Stromal cell of bone marrow (primary cell): ENCODE measurements at regions not wholly inside any gene's neighbourhood (a gene's known extent, or its start where the extent isn't known, plus 50 kb on each side); places are given as distances from the start of the nearest gene placed in this dataset.

Source experiments
- DNase-seq: peaks from one replicate; pipeline ENCODE4 v3.0.0-alpha.2; 2012; ENCODE audit warnings: low read depth

DNA sequence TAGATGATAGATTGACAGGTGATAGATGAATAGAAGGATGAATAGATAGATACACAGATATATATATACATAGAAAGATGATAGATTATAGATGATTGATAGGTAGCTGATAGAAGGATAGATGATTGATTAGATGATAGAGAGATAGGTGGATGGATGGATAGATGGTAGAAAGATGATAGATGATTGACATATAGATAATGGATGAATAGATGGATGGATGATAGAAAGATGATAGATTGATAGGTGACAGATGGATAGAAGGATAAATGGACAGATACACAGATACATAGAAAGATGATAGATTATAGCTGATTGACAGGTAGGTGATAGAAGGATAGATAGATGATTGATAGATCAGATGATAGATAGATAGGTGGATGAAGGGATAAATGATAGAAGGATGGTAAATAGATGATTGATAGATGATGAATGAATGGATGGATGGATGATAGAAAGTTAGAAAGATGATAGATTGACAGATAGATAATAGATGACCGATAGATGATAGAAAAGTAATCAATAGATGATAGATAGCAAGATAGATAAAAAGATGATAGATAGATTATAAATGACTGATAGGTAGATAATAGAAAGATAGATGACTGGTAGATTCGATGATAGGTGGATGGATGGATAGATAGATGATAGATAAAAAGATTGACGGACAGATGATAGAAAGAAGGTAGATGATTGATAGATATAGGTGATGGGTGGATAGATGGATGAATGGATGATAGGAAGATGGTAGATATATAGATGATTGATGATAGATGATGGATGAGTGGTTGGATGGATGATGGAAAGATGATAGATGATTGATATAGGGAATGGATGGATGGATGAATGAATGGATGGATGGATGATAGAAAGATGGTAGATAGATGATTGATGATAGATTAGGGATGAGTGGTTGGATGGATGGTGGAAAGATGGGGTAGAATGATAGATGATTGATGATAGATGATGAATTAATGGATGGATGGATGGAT lies 80.4 kb downstream of the MICALL2 start:
- DNase-seq = no peak

DNA sequence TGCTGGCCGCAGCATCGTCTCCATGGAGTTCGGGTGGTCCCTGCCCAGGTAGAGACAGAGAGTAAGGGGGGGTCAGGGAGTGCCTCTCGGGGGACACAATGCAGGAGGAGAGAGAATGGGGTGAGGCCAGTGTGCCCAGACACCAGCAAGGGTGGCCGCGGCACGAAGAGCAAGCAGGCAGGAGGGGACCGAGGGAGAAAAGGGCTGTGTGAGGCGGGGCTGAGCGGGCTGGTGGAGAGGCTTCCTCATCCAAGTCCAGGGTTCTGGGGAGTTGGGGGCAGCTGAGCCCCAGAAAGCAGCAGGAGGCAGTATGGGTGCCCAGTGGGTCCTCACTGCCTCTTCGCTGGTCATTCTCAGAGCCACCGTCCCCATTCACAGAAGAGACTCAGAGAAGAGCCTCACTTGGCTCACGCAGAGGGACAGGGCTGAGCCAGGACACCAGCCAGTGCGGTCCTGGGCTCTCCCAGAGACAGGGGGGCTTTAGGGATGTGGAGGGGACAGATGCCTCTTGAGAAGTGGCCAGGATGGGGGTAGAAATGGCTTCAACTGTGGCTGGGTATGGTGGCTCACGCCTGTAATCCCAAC lies 78.9 kb downstream of the MICALL2 start:
- DNase-seq = no peak

DNA sequence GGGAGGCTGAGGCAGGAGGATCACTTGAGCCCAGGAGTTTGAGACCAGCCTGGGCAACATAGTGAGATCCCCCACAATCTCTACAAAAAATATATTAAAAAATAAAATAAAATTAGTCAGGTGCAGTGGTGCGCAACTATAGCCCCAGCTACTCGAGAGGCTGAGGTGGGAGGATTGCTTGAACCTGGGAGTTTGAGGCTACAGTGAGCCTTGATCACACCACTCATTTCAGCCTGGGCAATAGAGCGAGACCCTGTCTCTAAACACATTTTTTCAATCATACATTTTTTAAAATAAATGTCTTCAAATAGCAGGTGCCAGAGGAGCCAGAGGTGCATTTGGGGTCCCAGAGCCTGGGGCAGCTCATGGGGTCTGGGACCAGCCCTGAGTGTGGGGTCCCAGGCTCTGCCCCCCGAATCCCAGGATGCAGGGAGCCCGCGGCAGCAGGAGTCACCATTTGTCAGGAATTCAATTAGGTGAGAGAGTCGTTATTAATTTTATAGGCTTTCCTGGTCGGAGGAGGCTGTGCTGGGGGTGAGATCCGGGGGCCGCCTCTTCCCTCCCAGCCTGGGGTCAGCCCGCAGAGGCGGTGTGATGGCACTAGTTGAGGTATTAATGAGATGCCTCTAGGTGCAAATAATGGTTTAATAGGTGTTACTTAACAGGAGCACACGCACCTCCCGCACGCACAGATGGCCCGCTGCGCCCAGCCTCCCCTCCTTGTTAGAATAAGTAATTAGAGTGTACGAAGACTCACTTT lies 78.3 kb downstream of the MICALL2 start:
- no peak for DNase-seq

DNA sequence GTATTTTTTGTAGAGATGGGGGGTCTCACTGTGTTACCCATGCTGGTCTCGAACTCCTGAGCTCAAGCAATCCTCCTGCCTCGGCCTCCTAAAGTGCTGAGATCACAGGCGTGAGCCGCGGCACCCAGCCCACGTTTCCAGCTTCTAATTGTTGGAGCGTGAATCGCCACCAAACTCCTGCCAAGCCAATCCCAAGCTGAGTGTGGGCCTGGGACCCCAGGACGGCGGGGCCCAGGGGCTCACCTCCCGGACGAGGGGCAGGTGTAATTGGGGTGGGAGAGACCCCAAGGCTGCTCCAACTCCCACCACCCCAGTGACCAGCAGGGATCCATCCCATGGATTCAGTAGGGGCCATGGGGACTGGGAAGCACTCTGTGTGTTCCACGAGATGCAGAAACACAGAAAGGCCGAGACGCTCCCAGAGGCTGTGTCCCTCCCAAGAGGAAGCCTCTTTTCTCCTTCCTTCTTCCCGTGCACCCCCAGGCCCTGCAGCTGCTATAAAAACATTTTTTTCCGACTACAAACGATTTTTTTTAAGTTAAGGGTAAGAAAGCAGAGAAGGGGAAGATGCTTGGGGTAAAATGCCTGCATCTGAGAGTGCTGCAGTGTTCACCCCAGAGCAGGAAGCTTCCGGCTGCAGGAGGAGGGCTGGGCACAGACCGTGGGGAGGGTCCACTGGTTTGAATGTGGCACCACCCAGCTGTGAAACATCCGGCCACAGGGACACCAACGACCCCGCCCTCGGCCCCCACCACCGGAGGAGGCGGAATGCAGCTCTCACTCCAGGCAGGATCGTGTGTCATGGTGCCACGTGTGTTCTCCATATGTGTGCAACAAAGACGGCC lies 76.5 kb downstream of the MICALL2 start:
- DNase-seq = no peak

DNA sequence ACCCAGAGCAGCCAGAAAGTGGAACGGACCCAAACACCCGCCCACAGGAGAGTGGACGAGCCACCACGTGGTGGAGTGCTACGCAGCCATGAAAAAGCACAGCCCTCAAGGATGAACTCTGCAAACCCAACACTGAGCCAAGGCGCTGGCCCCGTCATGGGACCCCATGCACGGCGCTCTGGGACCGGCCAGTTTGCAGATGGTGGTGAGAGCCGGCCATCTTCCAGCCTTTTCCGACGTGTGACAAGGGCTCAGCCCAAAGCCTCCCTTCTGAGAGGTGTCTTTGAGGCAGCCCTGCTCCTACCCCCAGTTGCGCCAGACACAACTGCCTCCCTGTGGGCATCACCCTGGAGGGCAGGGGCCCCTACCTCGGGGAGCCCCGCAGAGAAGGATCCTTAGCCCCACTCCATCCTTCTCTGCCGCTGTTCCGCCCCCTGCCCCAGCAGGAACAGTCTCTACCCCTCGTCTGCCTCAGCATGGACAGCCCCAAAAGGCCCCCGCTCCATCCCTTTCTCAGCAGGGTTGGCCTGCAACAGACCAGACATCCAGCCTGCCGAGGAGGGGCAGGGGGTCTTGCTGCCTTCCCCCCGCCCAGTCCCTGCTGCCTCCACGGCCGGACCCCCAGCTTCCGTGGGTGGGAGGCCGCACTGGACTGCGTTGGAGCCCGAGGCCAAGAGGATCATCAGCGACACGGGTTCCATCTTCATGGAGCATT lies 75.7 kb downstream of the MICALL2 start:
- DNase-seq = no peak

DNA sequence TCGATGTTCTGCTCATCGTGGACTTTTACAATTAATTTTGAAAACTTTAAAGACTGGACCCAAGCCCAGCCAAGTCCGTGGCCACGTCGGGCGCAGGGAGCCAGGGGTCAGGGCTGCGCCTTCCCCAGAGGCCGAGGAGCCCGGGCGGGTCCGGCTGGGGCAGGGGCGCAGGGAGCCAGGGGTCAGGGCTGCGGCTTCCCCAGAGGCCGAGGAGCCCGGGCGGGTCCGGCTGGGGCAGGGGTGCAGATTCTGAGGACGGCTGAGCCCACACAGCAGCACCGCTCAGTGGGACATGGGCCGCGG lies 75.2 kb downstream of the MICALL2 start:
- no peak for DNase-seq
